HG03135 (cell line): ENCODE measurements at regions not wholly inside any gene's neighbourhood (a gene's known extent, or its start where the extent isn't known, plus 50 kb on each side); places are given as distances from the start of the nearest gene placed in this dataset.

Experiments
- ATAC-seq: cut with Tn5 transposase; IDR thresholded peaks from one replicate; pipeline ENCODE4 v1.9.1; 2021; ENCODE audit warnings: mild to moderate bottlenecking, moderate library complexity; ENCODE audit not compliant: unreplicated experiment

- no peak for ATAC-seq
Observed at GRCh38 chr18:78920456-78921138, 59.0 kb upstream of the SALL3 start.

GRCh38 chr18:78922856-78923255 is 56.8 kb upstream of the SALL3 start:
- no peak for ATAC-seq

GRCh38 chr18:78924301-78924700 is 55.3 kb upstream of the SALL3 start:
- ATAC-seq, result no peak

- ATAC-seq, result no peak
Observed at GRCh38 chr18:78924786-78925540, 54.7 kb upstream of the SALL3 start.

GRCh38 chr18:78925557-78926242 is 53.9 kb upstream of the SALL3 start:
- ATAC-seq, result no peak

- ATAC-seq, result no peak
Observed at GRCh38 chr18:78926243-78926615, 53.4 kb upstream of the SALL3 start.

- ATAC-seq, result no peak
Observed at GRCh38 chr18:78927156-78927555, 52.5 kb upstream of the SALL3 start.

GRCh38 chr18:78927616-78928015 is 52.0 kb upstream of the SALL3 start:
- ATAC-seq, result no peak

GRCh38 chr18:78928076-78928475 is 51.5 kb upstream of the SALL3 start:
- ATAC-seq, result no peak

- no peak for ATAC-seq
Observed at GRCh38 chr18:78929516-78929915, 50.1 kb upstream of the SALL3 start.
